ENCODE measurements at regions not wholly inside any gene's neighbourhood (a gene's known extent, or its start where the extent isn't known, plus 50 kb on each side); places are given as distances from the start of the nearest gene placed in this dataset.

GRCh38 chr6:92708270-92708669 is 711.1 kb downstream of the EPHA7 start:
- TF ChIP-seq, protein P1, sequence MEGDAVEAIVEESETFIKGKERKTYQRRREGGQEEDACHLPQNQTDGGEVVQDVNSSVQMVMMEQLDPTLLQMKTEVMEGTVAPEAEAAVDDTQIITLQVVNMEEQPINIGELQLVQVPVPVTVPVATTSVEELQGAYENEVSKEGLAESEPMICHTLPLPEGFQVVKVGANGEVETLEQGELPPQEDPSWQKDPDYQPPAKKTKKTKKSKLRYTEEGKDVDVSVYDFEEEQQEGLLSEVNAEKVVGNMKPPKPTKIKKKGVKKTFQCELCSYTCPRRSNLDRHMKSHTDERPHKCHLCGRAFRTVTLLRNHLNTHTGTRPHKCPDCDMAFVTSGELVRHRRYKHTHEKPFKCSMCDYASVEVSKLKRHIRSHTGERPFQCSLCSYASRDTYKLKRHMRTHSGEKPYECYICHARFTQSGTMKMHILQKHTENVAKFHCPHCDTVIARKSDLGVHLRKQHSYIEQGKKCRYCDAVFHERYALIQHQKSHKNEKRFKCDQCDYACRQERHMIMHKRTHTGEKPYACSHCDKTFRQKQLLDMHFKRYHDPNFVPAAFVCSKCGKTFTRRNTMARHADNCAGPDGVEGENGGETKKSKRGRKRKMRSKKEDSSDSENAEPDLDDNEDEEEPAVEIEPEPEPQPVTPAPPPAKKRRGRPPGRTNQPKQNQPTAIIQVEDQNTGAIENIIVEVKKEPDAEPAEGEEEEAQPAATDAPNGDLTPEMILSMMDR (conservative IDR thresholded peaks at IDR 0.05; ENCODE audit: low read depth, low read length) = no peak
- no peak for TF ChIP-seq EZH2 (IDR thresholded peaks at IDR 0.05; ENCODE audit: low read length, unreplicated experiment)
- no peak for TF ChIP-seq EZH2phosphoT487 (IDR thresholded peaks at IDR 0.05; ENCODE audit: borderline replicate concordance, low read length)

All from PC-3 (cell line).